ENCODE measurements at regions not wholly inside any gene's neighbourhood (a gene's known extent, or its start where the extent isn't known, plus 50 kb on each side); places are given as distances from the start of the nearest gene placed in this dataset.
A peak's percentile ranks its signal among the peaks of the same experiment; 100 is the strongest.

DNA sequence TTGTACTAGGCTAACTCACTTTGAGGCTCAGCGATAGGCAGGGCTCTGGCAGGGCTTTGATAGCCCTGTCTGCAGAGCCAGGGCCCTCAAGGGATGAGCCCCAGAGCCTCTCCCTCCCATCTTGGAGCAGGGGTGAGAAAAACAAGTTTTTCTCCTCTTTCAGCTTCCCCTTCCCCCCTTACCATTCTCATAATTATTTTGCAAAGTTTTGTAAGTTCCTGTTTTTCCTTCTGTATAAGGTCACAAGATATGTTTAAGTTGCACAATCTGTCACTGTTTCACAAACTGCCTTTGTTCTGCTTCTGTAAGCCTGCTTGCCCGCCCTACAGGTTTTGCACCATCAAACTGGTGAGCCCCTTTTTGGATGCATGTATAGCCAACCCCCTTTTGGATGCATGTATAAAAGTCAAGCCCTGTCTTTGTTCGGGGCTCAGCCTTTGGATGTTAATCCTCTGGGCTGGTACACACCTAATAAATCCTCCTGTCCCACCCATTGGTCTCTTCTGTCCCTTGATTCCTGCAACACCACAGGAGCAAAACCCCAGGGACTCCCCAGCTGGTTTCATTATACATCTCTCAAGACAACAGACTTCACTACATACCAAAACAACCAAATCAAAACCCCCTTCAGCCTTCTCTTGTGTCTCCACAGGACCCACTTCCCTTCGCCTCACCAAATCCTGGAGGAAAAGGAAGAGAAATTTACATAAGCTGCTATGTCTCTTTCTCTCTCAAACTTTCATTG, 52.5 kb upstream of the RESF1 start:
- H3K4me3 ChIP-seq (ENCODE audit: low read length in 3 of 3) = no peak overlapping the region
- peak in 1 of 5 donors; percentile 6 for DNase-seq
- H3K36me3 ChIP-seq (ENCODE audit: control insufficient read depth in 2 of 3, insufficient read depth in 3 of 3, low read length in 3 of 3) = no peaks in the 10 kb centered on the region
- no peak for FAIRE-seq
- TF ChIP-seq CTCF (IDR thresholded peaks at IDR 0.05; ENCODE audit: borderline replicate concordance, extremely low read depth, insufficient read depth) = no peak
- no peaks in the 10 kb centered on the region for H3K27me3 ChIP-seq (ENCODE audit: control insufficient read depth, insufficient read depth, low read length)
- H3K9ac ChIP-seq (ENCODE audit: low read length in 3 of 3) = no peak overlapping the region
- no peaks in the 10 kb centered on the region for H3K4me1 ChIP-seq (ENCODE audit: control insufficient read depth in 2 of 3, insufficient read depth in 2 of 3, low read depth in 1 of 3, low read length in 3 of 3)
- H3K9me3 ChIP-seq (ENCODE audit: control insufficient read depth in 2 of 3, insufficient read depth in 1 of 3, low read length in 3 of 3) = peaks cover 0 to 11% (median 0%) of the 10 kb centered on the region in 3 donors
- H3K27ac ChIP-seq (ENCODE audit: low read depth in 2 of 2, low read length in 2 of 2) = no peak overlapping the region
- intact Hi-C loops (cut with DNase I) = no loop called here

DNA sequence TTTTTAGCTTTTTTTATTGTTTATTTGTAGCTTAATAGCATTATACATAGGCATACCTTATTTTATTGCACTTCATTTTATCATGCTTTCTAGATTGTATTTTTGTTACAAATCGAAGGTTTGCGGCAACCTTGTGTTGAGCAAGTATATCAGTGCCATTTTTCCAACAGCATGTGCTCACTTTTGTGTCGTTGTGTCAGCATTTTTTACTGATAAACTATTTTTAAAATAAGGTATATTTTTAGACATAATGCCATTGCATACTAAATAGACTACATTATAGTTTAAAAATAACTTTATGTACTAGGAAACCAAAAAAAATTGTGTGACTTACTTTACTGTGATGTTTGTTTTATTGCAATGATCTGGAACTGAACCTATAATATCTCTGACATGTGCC, 56.2 kb upstream of the RESF1 start:
- intact Hi-C loops (cut with DNase I) = no loop called here
- Histone ChIP-seq H3K9me3 (ENCODE audit: control insufficient read depth in 2 of 3, insufficient read depth in 1 of 3, low read length in 3 of 3) (peaks cover 0 to 11% (median 0%) of the 10 kb centered on the region in 3 donors), H3K27ac (ENCODE audit: low read depth in 2 of 2, low read length in 2 of 2) (no peak overlapping the region), H3K4me3 (ENCODE audit: low read length in 3 of 3) (no peak overlapping the region), H3K36me3 (ENCODE audit: control insufficient read depth in 2 of 3, insufficient read depth in 3 of 3, low read length in 3 of 3) (no peaks in the 10 kb centered on the region), H3K9ac (ENCODE audit: low read length in 3 of 3) (no peak overlapping the region), H3K27me3 (ENCODE audit: control insufficient read depth, insufficient read depth, low read length) (no peaks in the 10 kb centered on the region), H3K4me1 (ENCODE audit: control insufficient read depth in 2 of 3, insufficient read depth in 2 of 3, low read depth in 1 of 3, low read length in 3 of 3) (no peaks in the 10 kb centered on the region)
- TF ChIP-seq CTCF (IDR thresholded peaks at IDR 0.05; ENCODE audit: borderline replicate concordance, extremely low read depth, insufficient read depth) = no peak
- no peak for FAIRE-seq
- DNase-seq = no peak

GRCh38 chr12:31900271-31900670, 58.9 kb upstream of the RESF1 start:
- TF ChIP-seq CTCF (IDR thresholded peaks at IDR 0.05; ENCODE audit: borderline replicate concordance, extremely low read depth, insufficient read depth) = no peak
- Histone ChIP-seq H3K9me3 (ENCODE audit: control insufficient read depth in 2 of 3, insufficient read depth in 1 of 3, low read length in 3 of 3) (no peaks in the 10 kb centered on the region), H3K4me3 (ENCODE audit: low read length in 3 of 3) (no peak overlapping the region), H3K4me1 (ENCODE audit: control insufficient read depth in 2 of 3, insufficient read depth in 2 of 3, low read depth in 1 of 3, low read length in 3 of 3) (peaks cover 0 to 4% (median 0%) of the 10 kb centered on the region in 3 donors), H3K36me3 (ENCODE audit: control insufficient read depth in 2 of 3, insufficient read depth in 3 of 3, low read length in 3 of 3) (no peaks in the 10 kb centered on the region), H3K27me3 (ENCODE audit: control insufficient read depth, insufficient read depth, low read length) (no peaks in the 10 kb centered on the region), H3K9ac (ENCODE audit: low read length in 3 of 3) (no peak overlapping the region), H3K27ac (ENCODE audit: low read depth in 2 of 2, low read length in 2 of 2) (no peak overlapping the region)
- intact Hi-C loops (cut with DNase I) = no loop called here
- DNase-seq = no peak
- FAIRE-seq = no peak
